Hepatocyte (in vitro differentiated cells): ENCODE measurements at regions not wholly inside any gene's neighbourhood (a gene's known extent, or its start where the extent isn't known, plus 50 kb on each side); places are given as distances from the start of the nearest gene placed in this dataset.

Experiments
- DNase-seq: peaks from one replicate; pipeline ENCODE4 v3.0.0-alpha.2; 2016; ENCODE audit warnings: low spot score
- H2AFZ ChIP-seq: fragments of 200-600 bp; sonication (generic); 2 replicates; pipeline ENCODE4 v1.6.0; 2016; ENCODE audit warnings: antibody characterized with exemption, mild to moderate bottlenecking
- H3K27ac ChIP-seq: fragments of 200-600 bp; sonication (generic); 2 replicates; pipeline ENCODE4 v1.5.1; 2016; ENCODE audit warnings: mild to moderate bottlenecking
- H3K27me3 ChIP-seq: fragments of 200-600 bp; sonication (generic); 2 replicates; pipeline ENCODE4 v1.6.1; 2016
- H3K36me3 ChIP-seq: fragments of 200-600 bp; sonication (generic); replicated peaks from 2 replicates; pipeline ENCODE4 v1.5.1; 2016; ENCODE audit warnings: low read depth; ENCODE audit not compliant: insufficient read depth
- H3K4me1 ChIP-seq: fragments of 200-600 bp; sonication (generic); 2 replicates; pipeline ENCODE4 v1.5.1; 2016; ENCODE audit warnings: mild to moderate bottlenecking, moderate library complexity; ENCODE audit not compliant: insufficient read depth
- H3K4me2 ChIP-seq: fragments of 200-600 bp; sonication (generic); 2 replicates; pipeline ENCODE4 v1.6.0; 2016
- H3K4me3 ChIP-seq: fragments of 200-600 bp; sonication (generic); 2 replicates; pipeline ENCODE4 v1.5.1; 2016; ENCODE audit warnings: mild to moderate bottlenecking
- H3K79me2 ChIP-seq: fragments of 200-600 bp; sonication (generic); 2 replicates; pipeline ENCODE4 v1.6.0; 2017; ENCODE audit warnings: mild to moderate bottlenecking
- H3K9me2 ChIP-seq: fragments of 200-600 bp; sonication (generic); replicated peaks from 2 replicates; pipeline ENCODE4 v1.6.0; 2017; ENCODE audit warnings: mild to moderate bottlenecking; ENCODE audit not compliant: insufficient read depth
- H3K9me3 ChIP-seq: fragments of 200-600 bp; sonication (generic); 2 replicates; pipeline ENCODE4 v1.5.1; 2016; ENCODE audit warnings: low read depth, mild to moderate bottlenecking
- H4K20me1 ChIP-seq: fragments of 200-600 bp; sonication (generic); 2 replicates; pipeline ENCODE4 v1.6.0; 2016; ENCODE audit warnings: mild to moderate bottlenecking; ENCODE audit not compliant: insufficient read depth, poor library complexity, severe bottlenecking
- CTCF ChIP-seq: fragments of 200-600 bp; sonication (generic); IDR thresholded peaks from 2 replicates; pipeline ENCODE4 v1.5.1; 2016; ENCODE audit warnings: antibody characterized with exemption, mild to moderate bottlenecking; ENCODE audit not compliant: poor library complexity
- EZH2 ChIP-seq: fragments of 200-600 bp; sonication (generic); IDR thresholded peaks from 2 replicates; pipeline ENCODE4 v1.6.1; 2016; ENCODE audit warnings: antibody characterized with exemption, mild to moderate bottlenecking, borderline replicate concordance
- EZH2phosphoT487 ChIP-seq: fragments of 200-600 bp; sonication (generic); IDR thresholded peaks from one replicate; pipeline ENCODE4 v1.6.1; 2018; ENCODE audit warnings: antibody characterized with exemption, mild to moderate bottlenecking, low read depth, moderate library complexity; ENCODE audit not compliant: unreplicated experiment, severe bottlenecking
- WGBS: methylation state at CpG from one replicate; pipeline ENCODE4 v1.1.6; 2016; ENCODE audit warnings: low lambda C conversion rate; ENCODE audit errors: missing lambda C conversion rate; 5-methylcytosine and 5-hydroxymethylcytosine counted together

DNA sequence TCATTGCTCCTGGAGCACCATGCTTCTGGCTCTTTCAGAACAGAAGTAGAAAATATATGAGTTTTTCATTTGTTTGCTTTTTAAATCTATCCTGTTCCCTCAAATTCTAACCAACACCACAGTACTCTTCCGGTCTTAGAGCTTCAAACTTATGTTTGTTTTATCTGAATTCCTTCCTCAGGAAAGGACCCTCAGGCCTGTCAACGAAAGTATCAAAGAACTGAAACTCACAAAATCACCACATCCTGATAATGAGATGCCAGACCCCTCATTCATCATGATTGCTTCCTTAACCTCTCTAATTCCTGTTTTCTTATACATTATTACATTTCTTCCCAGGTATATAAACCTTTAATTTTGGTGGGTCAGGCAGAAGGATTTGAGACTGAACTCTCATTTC lies 135.2 kb downstream of the BMS1 start:
- Histone ChIP-seq H3K4me2 (no peak overlapping the region), H3K27me3 (no peaks in the 10 kb centered on the region), H3K9me2 (no peaks in the 10 kb centered on the region), H3K36me3 (no peaks in the 10 kb centered on the region), H2AFZ (no peak overlapping the region), H3K27ac (no peak overlapping the region), H3K4me3 (no peak overlapping the region), H3K4me1 (no peaks in the 10 kb centered on the region), H3K9me3 (no peaks in the 10 kb centered on the region), H3K79me2 (no peaks in the 10 kb centered on the region), H4K20me1 (no peaks in the 10 kb centered on the region)
- TF ChIP-seq CTCF (no peak), EZH2phosphoT487 (no peak), EZH2 (no peak)
- 68% methylated on average over 2 of the region's 2 CpGs for WGBS
- no peak for DNase-seq

- H3K4me1 ChIP-seq: no peaks in the 10 kb centered on the region
- H3K36me3 ChIP-seq: no peaks in the 10 kb centered on the region
- H3K27ac ChIP-seq: no peak overlapping the region
- no peaks in the 10 kb centered on the region for H3K9me2 ChIP-seq
- H4K20me1 ChIP-seq: no peaks in the 10 kb centered on the region
- DNase-seq: no peak
- no peak overlapping the region for H3K4me2 ChIP-seq
- H2AFZ ChIP-seq: no peak overlapping the region
- TF ChIP-seq EZH2phosphoT487: no peak
- TF ChIP-seq CTCF: no peak
- no peak for TF ChIP-seq EZH2
- no peaks in the 10 kb centered on the region for H3K9me3 ChIP-seq
- no peaks in the 10 kb centered on the region for H3K79me2 ChIP-seq
- H3K4me3 ChIP-seq: no peak overlapping the region
- 78% methylated on average over 2 of the region's 2 CpGs for WGBS
- H3K27me3 ChIP-seq: no peaks in the 10 kb centered on the region
Measured at GRCh38 chr10:42921951-42922350, 139.4 kb downstream of the BMS1 start.

DNA sequence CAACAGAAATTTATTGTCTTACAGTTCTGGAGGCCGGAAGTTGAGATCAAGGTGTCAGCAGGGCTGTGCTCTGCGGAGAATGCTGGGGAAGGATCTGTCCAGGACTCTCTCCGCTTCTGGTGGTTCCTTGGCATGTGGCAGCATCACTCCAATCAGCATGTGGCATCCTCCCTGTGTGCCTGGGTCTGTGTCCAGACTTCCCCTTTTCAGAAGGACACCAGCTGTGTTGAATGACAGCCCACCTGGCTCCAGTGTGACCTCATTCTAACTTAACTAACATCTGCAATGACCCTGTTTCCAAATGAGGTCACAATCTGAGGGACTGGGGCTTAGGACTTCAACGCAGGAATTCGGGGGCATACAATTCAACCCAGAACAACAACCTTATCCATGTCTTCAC lies 141.9 kb downstream of the BMS1 start:
- Histone ChIP-seq H4K20me1 (no peaks in the 10 kb centered on the region), H3K27me3 (no peaks in the 10 kb centered on the region), H3K9me3 (no peaks in the 10 kb centered on the region), H3K36me3 (no peaks in the 10 kb centered on the region), H3K27ac (no peak overlapping the region), H3K4me1 (no peaks in the 10 kb centered on the region), H2AFZ (no peak overlapping the region), H3K9me2 (no peaks in the 10 kb centered on the region), H3K4me3 (no peak overlapping the region), H3K4me2 (no peak overlapping the region), H3K79me2 (no peaks in the 10 kb centered on the region)
- no peak for DNase-seq
- no peak for TF ChIP-seq CTCF
- no peak for TF ChIP-seq EZH2
- no peak for TF ChIP-seq EZH2phosphoT487
- whole genome bisulfite sequencing: 82% methylated on average over 5 of the region's 5 CpGs

DNA sequence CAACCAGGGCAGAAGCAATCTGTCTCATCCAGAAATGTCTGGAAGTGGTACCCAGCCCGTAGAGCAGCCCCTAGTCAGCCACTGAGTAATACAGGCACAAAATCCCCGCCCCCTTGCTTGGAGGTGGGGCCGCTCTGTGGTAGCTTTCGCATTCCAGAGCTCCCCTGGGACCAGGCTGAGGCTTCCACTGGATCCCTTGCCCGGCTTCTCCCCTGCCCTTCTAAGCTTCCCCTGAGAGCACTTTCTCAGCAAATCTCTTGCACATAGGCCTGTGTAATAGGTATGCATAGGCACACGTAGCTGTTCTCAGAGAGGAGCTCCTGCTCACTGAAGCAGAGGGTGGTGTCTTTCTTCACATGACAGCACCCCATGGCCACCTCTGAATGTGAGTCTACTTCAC lies 144.2 kb downstream of the BMS1 start:
- TF ChIP-seq EZH2phosphoT487 (no peak), CTCF (no peak), EZH2 (no peak)
- 15% methylated on average over 6 of the region's 6 CpGs for WGBS
- H3K27me3 ChIP-seq: peaks cover 10% of the 10 kb centered on the region
- no peaks in the 10 kb centered on the region for H3K36me3 ChIP-seq
- H3K9me2 ChIP-seq: no peaks in the 10 kb centered on the region
- H2AFZ ChIP-seq: no peak overlapping the region
- peak; percentile 47 for DNase-seq
- no peak overlapping the region for H3K27ac ChIP-seq
- H4K20me1 ChIP-seq: no peaks in the 10 kb centered on the region
- H3K4me3 ChIP-seq: no peak overlapping the region
- no peaks in the 10 kb centered on the region for H3K9me3 ChIP-seq
- no peaks in the 10 kb centered on the region for H3K79me2 ChIP-seq
- no peak overlapping the region for H3K4me2 ChIP-seq
- H3K4me1 ChIP-seq: no peaks in the 10 kb centered on the region
